Natural killer cell (primary cell): ENCODE measurements at regions not wholly inside any gene's neighbourhood (a gene's known extent, or its start where the extent isn't known, plus 50 kb on each side); places are given as distances from the start of the nearest gene placed in this dataset.
A peak's percentile ranks its signal among the peaks of the same experiment; 100 is the strongest.

ENCODE experiments used
- ATAC-seq, 3 donors: fragments of 150-1000 bp in 2 of 3; fragments of 200-7000 bp in 1 of 3; cut with Tn5 transposase; 1 replicate in 1 of 3; 2 replicates in 2 of 3; pipeline ENCODE4 v1.10.0; 2021; ENCODE audit warnings: mild to moderate bottlenecking in 2 of 3, moderate library complexity in 2 of 3
- DNase-seq, 2 donors: peaks; one replicate each; pipeline versions ENCODE4 v3.0.0 to v3.0.0-alpha.2; 2013 to 2021; ENCODE audit warnings: mixed read lengths in 1 of 2
- H3K27ac ChIP-seq: one replicate; pipeline ENCODE4 v1.5.1; 2013; ENCODE audit warnings: mild to moderate bottlenecking, low read length
- H3K27me3 ChIP-seq: one replicate; pipeline ENCODE4 v1.6.1; 2013; ENCODE audit warnings: low read length; ENCODE audit not compliant: control insufficient read depth, insufficient read depth
- H3K36me3 ChIP-seq: one replicate; pipeline ENCODE4 v1.6.1; 2013; ENCODE audit warnings: low read length; ENCODE audit not compliant: control insufficient read depth, insufficient read depth
- H3K4me1 ChIP-seq: one replicate; pipeline ENCODE4 v1.6.1; 2013; ENCODE audit warnings: low read length; ENCODE audit not compliant: control insufficient read depth, insufficient read depth
- H3K4me3 ChIP-seq: one replicate; pipeline ENCODE4 v1.5.1; 2013; ENCODE audit warnings: low read length
- H3K9me3 ChIP-seq: one replicate; pipeline ENCODE4 v1.6.1; 2013; ENCODE audit warnings: low read length; ENCODE audit not compliant: control insufficient read depth, insufficient read depth
- H3K27ac Mint-ChIP-seq, 2 donors: one replicate each; pipeline ENCODE4 v1.8.0; 2022; ENCODE audit warnings: mild to moderate bottlenecking in 2 of 2, mixed read lengths in 2 of 2, moderate library complexity in 1 of 2
- H3K27me3 Mint-ChIP-seq, 2 donors: one replicate each; pipeline ENCODE4 v1.8.0; 2022; ENCODE audit warnings: low read depth in 2 of 2, mixed read lengths in 2 of 2
- H3K36me3 Mint-ChIP-seq: one replicate; pipeline ENCODE4 v1.8.0; 2022; ENCODE audit warnings: mixed read lengths
- H3K4me1 Mint-ChIP-seq, 2 donors: one replicate each; pipeline ENCODE4 v1.8.0; 2022; ENCODE audit warnings: mixed read lengths in 2 of 2
- H3K4me3 Mint-ChIP-seq: one replicate; pipeline ENCODE4 v1.8.0; 2022; ENCODE audit warnings: mild to moderate bottlenecking, moderate library complexity, mixed read lengths
- H3K9me3 Mint-ChIP-seq, 2 donors: one replicate each; pipeline ENCODE4 v1.8.0; 2022; ENCODE audit warnings: mixed read lengths in 2 of 2
- CTCF ChIP-seq: fragments of 200-600 bp; IDR thresholded peaks from one replicate; pipeline ENCODE4 v1.8.0; 2022; ENCODE audit warnings: antibody characterized with exemption
- WGBS: methylation state at CpG from one replicate; pipeline ENCODE4 v1.1.7; 2013; ENCODE audit warnings: missing lambda C conversion rate; ENCODE audit not compliant: insufficient coverage; 5-methylcytosine and 5-hydroxymethylcytosine counted together
- intact Hi-C: fragments of 100-400 bp; cut with micrococcal nuclease; formaldehyde crosslinking; loops from one replicate; pipeline ENCODE4 v1.14.2; 2022

- no peak overlapping the region for H3K27ac Mint-ChIP-seq
- intact Hi-C loops, result no loop called here
- Histone ChIP-seq H3K27ac (no peak overlapping the region), H3K27me3 (no peaks in the 10 kb centered on the region), H3K36me3 (peaks cover 10% of the 10 kb centered on the region), H3K4me3 (no peak overlapping the region), H3K9me3 (no peaks in the 10 kb centered on the region), H3K4me1 (no peaks in the 10 kb centered on the region)
- H3K27me3 Mint-ChIP-seq, result no peaks in the 10 kb centered on the region
- WGBS, result 93% methylated on average over 6 of the region's 6 CpGs
- H3K4me1 Mint-ChIP-seq, result peaks cover 5 to 7% of the 10 kb centered on the region in 2 donors
- H3K4me3 Mint-ChIP-seq, result no peak overlapping the region
- no peaks in the 10 kb centered on the region for H3K36me3 Mint-ChIP-seq
- TF ChIP-seq CTCF, result no peak
- DNase-seq (no peak), ATAC-seq (no peak)
- no peaks in the 10 kb centered on the region for H3K9me3 Mint-ChIP-seq
Observed at GRCh38 chr7:130868139-130868538, 134.1 kb upstream of the KLF14 start.

- no peak overlapping the region for H3K27ac Mint-ChIP-seq
- H3K36me3 ChIP-seq, result peaks cover 15% of the 10 kb centered on the region
- H3K9me3 Mint-ChIP-seq, result no peaks in the 10 kb centered on the region
Observed at GRCh38 chr7:130869918-130870317, 135.9 kb upstream of the KLF14 start.

GRCh38 chr7:130872341-130872740 lies 138.3 kb upstream of the KLF14 start:
- Histone ChIP-seq H3K4me1 (no peaks in the 10 kb centered on the region), H3K27me3 (no peaks in the 10 kb centered on the region), H3K9me3 (no peaks in the 10 kb centered on the region), H3K36me3 (peaks cover 13% of the 10 kb centered on the region), H3K27ac (no peak overlapping the region), H3K4me3 (no peak overlapping the region)
- Mint-ChIP-seq H3K4me1 (peaks cover 14 to 35% of the 10 kb centered on the region in 2 donors), H3K4me3 (no peak overlapping the region), H3K9me3 (no peaks in the 10 kb centered on the region), H3K27me3 (no peaks in the 10 kb centered on the region), H3K36me3 (no peaks in the 10 kb centered on the region), H3K27ac (peak overlapping the region in 1 of 2 donors; percentile 47)
- DNase-seq (no peak), ATAC-seq (no peak)
- intact Hi-C loops, result no loop called here
- 97% methylated on average over 6 of the region's 6 CpGs for WGBS
- no peak for TF ChIP-seq CTCF

More at GRCh38 chr7:130869918-130870317, 135.9 kb upstream of the KLF14 start:
- Histone ChIP-seq H3K4me3 (no peak overlapping the region), H3K9me3 (no peaks in the 10 kb centered on the region), H3K4me1 (no peaks in the 10 kb centered on the region), H3K27ac (no peak overlapping the region), H3K27me3 (no peaks in the 10 kb centered on the region)
- 100% methylated on average over 3 of the region's 3 CpGs for WGBS
- TF ChIP-seq CTCF, result no peak
- no peak for ATAC-seq
- H3K27me3 Mint-ChIP-seq, result no peaks in the 10 kb centered on the region
- no peak overlapping the region for H3K4me3 Mint-ChIP-seq
- intact Hi-C loops, result no loop called here
- peaks cover 12 to 21% of the 10 kb centered on the region in 2 donors for H3K4me1 Mint-ChIP-seq
- no peaks in the 10 kb centered on the region for H3K36me3 Mint-ChIP-seq
- no peak for DNase-seq

GRCh38 chr7:130872756-130873448 lies 138.9 kb upstream of the KLF14 start:
- Histone ChIP-seq H3K4me3 (no peak overlapping the region), H3K9me3 (no peaks in the 10 kb centered on the region), H3K36me3 (peaks cover 14% of the 10 kb centered on the region), H3K27ac (no peak overlapping the region), H3K4me1 (no peaks in the 10 kb centered on the region), H3K27me3 (no peaks in the 10 kb centered on the region)
- DNase-seq (no peak), ATAC-seq (no peak)
- Mint-ChIP-seq H3K27me3 (no peaks in the 10 kb centered on the region), H3K4me1 (peaks cover 18 to 38% of the 10 kb centered on the region in 2 donors), H3K27ac (no peak overlapping the region), H3K4me3 (no peak overlapping the region), H3K9me3 (no peaks in the 10 kb centered on the region), H3K36me3 (no peaks in the 10 kb centered on the region)
- 68% methylated on average over 8 of the region's 8 CpGs for WGBS
- intact Hi-C loops, result no loop called here
- TF ChIP-seq CTCF, result no peak
